HG03060 (cell line): ENCODE measurements at regions not wholly inside any gene's neighbourhood (a gene's known extent, or its start where the extent isn't known, plus 50 kb on each side); places are given as distances from the start of the nearest gene placed in this dataset.

Source experiments
- ATAC-seq: cut with Tn5 transposase; IDR thresholded peaks from one replicate; pipeline ENCODE4 v1.9.1; 2021; ENCODE audit warnings: low read depth, moderate number of reproducible peaks; ENCODE audit not compliant: unreplicated experiment

DNA sequence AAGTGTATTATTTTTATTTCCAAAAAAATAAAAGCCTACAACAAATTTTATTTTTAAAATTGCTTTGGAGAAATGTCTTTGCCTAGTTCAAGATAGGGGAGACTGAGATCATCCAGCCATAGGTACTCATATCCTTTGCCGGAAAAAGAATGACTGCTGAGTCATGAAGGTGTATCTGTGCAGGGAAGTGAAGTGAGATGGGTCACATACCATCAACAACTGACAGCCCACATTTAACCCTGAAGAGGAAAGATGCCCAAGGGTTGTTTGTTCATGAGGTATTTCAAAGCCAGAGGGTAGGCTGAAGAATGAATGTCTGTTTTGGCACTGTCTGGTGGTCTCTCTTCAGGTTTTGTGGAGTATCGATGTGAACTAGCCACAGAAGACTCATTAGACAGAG is 106.7 kb upstream of the TTC29 start:
- ATAC-seq = no peak

DNA sequence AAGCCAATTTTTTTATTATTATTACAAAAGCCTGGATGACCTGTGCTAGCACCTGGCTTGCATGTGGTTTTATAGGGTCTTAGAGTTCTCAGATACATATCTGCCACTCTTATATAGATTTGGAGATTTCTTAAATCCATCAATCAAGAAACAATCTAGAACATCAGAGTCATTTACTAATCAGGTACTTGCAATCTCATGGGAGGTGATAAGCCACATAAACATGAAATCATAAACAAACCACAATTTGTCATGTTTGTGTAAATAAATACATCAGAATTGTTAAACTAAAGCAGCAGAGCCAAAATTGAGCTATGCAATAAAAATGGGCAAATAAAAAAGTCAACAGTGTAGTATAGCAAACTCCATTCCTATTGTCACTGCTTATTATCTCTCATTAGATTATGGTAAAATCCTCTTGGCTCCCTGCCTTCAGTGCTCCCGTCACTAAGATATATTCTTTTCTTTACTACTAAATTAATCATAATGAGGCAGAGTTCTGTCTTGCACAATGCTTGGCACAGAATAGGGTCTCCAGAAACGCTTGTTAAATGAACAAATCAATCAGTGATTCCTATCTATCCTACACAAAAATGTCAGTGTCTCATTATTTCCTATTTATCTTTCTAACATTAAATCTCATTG is 108.7 kb upstream of the TTC29 start:
- ATAC-seq = no peak

DNA sequence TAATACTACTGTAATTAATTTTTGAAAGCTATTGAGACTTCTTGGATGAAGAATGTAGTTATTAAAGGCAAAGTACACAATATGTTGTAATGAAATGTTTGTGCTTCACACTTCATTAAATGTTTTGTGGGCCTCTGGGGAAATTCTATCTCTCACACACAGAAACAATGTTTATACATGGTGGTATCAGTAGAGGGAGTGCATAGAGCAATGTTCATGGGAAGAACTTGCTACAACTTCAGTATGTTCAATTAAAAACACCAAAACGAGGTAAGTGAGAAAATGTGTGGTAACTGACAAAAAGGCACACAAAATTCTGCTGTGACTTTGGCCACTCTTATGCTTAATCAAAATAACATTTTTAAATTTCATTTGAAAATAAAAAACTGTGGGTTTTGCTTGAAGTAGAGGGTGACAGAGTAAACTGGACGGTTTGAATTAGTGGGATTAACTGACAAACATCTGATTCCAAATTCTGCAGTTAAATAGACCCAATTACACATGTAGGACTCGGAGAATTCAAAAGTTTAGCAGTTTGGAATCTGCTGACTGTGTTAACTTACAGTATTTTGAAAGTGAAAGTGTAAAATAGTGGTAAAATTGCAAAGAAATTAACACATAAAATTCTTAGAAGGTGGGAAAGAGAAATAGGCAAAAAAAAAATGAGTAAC is 111.4 kb upstream of the TTC29 start:
- ATAC-seq = no peak

DNA sequence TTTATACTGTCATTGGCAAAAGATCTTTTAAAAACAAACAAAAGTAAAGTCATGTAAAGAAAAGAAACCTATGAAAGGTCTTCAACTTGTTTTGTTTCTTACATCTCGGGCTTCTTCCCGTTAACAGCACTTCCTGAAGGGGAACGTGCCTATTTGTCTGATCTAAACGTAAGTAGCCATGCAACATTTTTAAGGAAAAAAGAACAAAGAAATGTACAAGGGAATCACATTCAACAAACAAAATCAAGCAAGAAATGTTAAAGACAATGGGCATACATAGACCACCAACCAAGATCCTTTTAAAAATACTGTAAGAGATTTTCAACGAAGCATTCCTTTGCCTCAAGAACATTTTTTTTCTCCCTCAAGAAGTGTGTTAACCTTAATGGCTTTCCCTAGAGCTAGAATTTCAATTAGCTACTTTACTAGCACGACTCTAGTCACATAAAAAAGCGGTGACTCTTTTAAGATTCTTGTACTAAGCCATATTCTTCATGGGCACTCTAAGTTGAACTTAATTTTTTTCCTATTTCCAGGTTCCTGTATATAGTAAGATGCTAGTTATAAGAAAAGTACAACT is 112.0 kb upstream of the TTC29 start:
- ATAC-seq = no peak

DNA sequence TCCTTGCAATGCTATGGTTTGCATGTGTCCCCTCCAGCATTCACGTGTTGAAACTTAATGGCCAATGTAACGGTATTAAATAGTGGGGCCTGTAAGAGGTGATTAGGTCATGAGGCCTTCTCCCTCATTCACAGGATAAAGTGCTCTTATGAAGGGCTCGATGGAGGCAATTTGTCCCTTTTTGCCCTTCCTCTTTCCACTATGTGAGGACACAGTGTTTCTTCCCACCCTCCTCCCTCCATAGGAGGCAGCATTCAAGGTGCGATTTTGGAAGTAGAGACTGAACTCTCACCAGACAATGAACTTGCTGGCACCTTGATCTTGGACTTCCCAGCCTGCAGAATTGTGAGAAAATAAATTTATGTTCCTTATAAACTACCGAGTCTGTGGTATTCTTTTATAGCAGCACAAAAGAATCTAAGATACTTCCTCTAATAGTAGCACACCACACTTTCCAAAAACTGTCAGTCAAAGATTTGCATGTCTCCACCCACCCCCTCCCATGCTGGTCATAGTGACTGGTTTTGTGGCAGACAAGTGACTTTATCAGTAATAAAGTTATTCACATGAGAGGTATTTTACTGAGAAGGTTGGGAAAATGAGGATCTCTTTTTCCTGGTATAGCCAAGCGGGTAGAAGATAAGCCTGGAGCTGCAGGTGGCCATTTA is 113.5 kb upstream of the TTC29 start:
- no peak for ATAC-seq

DNA sequence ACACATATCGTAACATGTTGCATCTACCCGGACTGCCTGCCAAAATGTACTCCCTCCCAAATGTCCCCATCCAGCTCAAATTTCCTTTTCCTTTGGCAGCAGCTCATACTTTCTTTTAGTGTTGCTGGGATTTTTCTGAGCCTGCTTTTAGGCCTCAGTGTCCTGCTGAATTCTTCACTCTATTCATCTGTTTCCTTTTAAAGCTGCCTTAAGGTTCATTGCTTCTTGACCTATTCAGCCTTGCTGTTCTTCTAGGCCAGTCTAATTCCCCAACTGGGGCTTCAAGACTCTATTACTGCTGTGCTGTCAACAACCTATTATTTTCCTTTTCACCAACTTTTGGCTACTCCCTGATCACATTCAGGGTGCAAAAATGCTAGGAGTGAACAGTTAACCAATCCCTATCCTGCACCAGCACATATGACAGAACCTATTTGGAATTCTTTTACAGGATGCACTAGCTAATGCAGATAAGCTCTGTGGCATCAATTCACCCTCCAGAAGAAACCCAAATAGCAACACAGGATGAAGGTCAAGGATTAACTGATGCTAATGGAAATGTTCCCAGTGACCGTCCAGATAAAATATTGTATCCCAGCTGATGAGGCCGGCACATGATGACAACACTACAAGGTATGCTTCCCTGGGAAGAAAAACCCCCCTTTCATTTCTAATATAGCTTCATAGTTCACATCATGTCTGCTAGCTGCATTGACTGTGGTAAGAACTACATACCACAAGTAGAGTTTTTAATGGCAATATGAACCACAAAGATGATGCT is 114.7 kb upstream of the TTC29 start:
- ATAC-seq = no peak

DNA sequence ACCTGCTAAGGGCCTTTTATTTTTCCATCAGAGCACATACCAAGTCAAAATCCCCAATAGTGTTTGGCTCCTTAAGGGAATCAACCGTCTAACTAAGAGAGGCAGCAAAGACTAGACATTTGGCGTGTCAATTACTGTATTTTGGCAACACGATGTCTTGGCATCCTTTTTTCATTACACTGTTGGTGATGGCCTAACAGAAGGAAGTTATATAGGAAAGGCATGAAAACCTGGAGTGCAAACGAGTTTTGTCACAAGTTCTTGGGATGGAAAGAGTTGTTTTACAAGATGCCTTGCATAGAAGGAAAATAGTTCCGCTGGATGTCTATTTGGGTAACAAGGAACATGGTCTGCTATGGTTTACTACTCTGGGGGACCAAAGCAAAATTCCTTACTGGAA is 119.2 kb upstream of the TTC29 start:
- ATAC-seq = no peak

DNA sequence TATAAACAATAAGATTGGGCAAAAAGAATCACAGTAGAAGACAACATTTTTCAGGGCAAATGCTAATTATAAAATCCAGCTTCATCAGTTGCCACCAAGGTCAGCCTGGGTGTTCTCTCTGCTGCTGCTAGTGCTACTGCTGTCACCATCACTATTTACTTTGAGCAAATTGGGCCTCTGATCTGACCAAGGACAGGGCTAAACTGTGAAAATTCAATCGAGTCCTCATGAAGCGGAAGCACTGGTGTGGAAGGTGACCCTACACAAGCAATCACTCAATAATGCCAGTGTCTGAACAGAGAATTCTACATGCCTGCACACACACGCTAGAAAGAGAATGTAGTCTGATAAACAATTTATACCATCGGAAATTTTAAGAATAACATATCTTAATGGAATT is 122.9 kb upstream of the TTC29 start:
- no peak for ATAC-seq

DNA sequence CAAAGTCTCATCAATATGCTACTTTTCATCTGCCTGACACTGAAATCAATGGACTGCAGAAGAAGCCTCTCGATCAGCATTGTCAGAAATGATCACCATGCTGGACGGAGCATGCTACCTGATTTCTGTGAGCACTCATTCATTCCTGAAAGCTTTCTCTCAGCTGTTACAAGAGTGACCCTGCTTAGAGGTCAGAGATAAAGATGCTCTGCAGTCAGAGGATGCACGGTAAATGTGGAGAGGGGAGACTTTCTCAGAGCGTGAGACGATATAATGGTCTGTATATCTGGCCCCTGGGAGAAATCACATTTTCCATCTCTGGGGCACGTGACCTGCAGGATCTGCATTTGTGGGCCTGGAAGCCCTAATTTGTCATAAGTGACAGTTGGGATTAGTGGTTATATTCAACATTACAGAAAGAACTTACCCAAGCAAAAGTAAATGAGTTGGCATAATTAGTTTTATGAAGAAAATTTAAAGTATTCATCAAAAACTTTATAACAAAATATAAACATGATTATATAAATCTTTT is 125.6 kb upstream of the TTC29 start:
- ATAC-seq = no peak

DNA sequence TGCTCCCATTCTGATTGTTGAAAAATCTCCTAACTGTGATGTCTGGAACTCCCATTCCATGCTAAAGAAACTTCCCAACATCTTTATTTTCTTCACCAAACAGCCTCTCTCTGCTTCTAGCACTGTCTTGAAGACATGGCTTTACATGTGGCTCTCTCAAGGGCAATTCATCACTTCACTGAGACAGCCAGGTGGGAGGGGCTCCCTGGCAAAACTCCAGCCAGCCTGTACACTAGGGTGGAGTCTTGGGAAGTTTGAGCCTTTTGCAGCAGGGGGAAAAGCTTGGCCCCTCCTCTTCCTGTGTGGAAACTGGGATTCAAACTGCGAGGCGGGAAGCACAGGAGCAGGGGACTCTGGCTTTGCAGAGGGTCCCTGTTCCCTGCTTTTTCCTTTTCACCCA is 130.5 kb upstream of the TTC29 start:
- ATAC-seq = no peak

DNA sequence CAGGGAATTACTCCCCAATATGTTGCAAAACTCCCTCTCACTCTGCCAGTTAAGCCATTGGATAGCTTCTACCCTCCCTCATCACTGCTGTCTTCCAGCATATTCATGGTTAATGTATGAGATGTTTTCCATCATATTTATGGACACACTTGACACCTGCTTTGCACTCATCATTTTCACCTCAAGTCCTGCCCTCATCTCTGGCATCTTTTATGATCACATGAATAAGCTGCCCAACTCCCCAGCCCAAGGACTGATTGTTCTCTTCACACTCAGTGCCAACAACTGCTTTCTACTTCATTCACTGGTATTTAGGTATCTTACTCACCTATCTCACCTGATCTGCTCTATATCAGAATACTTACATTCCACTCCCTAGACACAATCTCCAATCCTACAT is 131.1 kb upstream of the TTC29 start:
- ATAC-seq = no peak

DNA sequence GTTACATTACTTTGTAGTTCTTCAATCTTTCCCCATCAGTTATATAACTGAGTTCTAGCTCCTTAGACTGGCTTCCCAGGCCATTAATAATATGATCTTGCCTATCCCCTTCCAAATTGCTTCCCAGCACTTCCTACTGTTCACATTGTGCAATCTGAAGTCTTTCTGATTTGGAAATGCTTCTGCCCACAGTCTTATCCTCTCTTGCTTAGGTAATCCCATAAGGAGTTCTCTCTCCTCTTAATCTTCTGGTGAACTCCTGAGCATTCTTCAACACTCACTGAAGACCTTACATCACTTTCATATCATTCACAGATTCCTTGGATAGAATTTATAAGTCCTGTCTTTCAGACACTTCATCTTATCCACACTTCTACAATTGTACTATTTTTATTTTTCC is 132.7 kb upstream of the TTC29 start:
- ATAC-seq = no peak

DNA sequence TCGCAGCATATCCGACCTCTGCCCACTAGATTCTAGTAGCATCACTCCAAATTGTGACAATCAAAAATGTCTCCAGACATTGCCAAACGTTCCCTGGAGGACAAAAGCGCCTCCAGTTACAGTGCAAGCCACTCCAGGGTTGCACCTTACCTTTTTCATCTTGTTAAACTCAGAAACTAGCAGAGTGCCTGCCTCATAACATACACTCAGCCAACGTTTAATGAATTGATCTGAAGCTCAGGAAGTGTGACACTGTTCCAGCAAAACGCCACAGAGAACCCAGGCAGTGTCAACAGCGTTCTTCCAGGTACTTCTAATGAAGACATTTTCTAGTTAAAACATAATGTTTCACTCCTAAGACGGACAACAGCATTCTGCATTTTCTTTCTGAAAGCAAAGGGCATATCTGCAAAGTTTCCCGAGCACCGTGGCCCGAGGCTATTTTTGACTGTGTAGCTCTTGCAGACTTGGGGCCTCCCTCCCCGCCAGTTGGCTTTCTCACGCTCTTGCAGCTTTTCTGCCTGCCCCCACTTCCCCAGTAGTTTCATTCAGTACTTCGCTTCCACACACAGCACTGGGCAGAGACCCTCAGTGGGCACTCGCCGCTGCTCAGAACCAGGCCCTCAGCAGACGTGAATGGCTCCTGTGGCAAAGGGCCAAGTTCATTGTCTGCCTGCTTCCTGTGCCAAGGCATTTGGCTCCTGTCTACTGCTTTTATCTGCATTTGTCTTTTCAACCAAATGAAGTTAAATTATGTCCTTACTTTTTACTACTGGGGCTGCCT is 133.4 kb upstream of the TTC29 start:
- no peak for ATAC-seq

DNA sequence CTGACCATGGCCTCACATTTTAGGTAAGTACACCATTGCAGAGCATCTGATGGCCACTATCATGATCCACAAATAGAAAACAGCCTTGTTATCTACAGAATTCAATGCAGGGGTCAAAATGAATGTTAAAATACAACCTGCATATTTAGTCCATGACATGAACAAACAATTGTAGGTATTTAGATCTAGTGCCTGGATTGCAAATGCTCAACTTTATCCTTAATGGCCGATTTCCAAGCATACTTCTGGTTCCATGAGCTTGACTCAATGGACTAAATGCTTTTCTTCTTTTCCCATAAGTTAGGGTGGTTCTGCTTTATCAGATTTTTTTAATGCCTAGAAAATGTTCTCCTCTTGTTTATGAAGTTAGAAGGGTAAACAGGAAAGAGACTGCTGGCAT is 139.2 kb upstream of the TTC29 start:
- ATAC-seq = no peak

DNA sequence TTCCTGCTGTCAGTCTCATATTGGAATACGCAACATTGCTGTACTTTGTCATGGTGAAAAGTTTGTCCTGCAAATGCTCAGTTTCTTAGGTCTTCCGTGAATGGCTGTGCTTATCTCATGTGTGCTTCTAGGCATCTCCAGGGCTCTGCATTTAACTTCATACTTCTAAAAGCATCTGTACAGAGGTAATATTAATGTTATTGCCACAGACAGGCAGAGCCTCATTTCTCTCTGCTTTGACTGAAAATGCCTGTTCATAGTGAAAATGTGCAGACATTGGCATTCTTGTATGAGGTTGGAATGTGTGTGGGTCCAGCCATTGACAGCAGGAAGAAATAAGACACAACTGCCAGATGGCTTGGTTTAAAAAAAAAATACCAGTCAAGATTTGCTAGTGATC is 140.1 kb upstream of the TTC29 start:
- ATAC-seq = no peak

DNA sequence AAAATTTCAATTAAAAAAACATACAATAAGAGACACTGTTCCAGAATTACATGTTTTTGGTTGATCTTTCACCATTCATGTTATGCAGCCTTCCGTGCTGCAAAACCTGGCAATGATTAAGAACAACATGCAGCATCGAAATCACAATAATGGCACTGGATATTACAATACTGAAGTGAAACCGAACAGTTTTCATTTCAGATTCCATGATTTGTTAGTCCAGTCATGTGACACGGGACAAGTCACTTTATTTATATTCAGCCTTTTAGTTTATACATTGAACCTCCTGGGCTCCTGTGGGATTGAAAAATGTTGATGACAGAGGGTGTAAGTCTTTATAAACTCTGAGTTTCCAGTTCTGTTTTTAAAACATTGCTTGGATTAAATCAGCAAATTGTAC is 142.5 kb upstream of the TTC29 start:
- no peak for ATAC-seq

DNA sequence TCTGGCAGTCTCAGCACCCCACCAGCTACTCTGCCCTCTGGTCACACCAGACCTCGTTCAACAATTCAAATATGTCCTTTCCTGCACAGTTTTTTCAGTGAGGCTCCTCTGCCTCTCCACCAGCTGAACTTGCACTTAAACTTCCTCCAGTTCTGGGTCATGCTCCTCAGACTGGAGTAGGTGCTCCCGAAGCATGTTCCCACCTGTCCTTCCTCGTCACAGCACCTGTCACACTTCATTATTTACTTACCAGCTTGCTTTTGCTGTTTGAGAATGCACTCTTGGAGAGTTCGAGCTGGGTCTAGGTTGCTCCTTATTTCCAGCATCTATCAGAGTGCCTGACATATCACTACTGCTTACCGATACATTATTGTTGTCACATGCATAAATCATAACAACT is 144.8 kb upstream of the TTC29 start:
- ATAC-seq = no peak

DNA sequence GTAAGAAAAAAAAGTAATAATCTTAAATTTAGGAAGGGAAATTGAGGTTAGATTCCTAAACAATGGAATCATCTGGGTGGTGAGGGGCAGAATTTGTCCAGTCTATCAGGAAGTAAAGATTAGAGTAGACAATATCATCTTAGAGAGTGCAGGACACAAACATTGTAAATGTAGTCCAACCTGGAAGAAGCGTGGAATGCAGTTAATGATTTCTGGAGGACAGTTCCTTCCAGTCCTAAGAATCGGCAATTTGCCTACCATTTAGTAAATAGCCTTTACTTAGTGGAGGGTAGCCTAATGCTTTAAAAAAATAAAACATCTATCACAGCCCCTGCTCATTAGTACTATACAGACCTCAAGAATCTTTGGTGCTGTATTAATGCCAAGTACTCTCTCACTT is 147.5 kb upstream of the TTC29 start:
- ATAC-seq = no peak

DNA sequence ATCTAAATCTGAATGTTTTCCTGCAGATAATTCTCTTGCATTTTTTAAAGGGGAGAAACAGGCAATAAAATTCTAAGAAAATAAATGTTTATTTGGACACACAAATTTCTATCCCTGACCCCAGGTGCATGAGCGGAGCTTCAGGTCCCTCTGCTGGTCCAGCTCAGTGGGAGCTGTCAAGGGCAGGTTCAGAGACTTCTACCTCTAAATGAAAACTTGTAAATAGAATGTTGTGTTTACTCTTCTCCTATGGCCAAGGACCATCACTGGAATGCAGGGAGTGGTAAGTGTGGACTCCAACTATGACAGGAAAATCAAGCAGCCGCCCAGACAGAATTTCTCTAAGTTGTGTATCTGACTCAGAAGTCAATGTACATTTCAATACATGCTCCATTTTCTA is 148.6 kb upstream of the TTC29 start:
- ATAC-seq = no peak
